Hindlimb muscle (tissue), 1 donor: ENCODE measurements at regions not wholly inside any gene's neighbourhood (a gene's known extent, or its start where the extent isn't known, plus 50 kb on each side); places are given as distances from the start of the nearest gene placed in this dataset.

Experiments used
- DNase-seq: peaks from one replicate; pipeline ENCODE4 v3.0.0-alpha.2; 2013

DNA sequence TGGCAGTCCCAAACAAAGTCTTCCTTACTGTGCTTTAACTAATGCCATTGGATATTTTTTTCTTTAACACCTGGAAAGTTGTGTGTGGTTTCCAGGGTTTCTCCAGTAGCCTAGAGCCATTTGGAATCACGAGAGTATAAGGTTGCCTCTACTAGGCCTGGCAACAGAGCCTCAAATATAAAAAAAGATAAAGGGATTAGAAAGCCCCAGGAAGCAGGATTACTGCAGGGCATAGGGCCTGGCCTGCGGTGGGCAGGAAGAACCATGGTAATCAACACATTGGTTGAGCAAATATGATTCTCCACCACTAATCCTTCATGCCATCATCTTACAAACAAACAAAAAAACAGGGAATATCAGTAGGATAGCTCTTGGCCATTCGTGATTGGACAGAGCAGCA is 177.8 kb upstream of the GGTLC1 start:
- no peak for DNase-seq

DNA sequence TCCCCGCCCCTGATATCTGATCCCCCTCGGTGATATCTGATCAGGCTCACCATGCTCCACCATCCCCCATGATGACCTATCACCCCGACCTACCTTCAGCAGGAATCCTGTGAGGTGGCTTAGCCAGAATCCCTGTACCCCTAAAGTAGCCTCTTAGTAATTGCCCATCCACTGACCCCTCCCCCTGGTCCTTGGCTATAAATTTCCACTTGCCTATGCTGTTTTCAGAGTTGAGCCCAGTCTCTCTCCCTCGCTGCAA is 177.5 kb upstream of the GGTLC1 start:
- DNase-seq, result no peak

DNA sequence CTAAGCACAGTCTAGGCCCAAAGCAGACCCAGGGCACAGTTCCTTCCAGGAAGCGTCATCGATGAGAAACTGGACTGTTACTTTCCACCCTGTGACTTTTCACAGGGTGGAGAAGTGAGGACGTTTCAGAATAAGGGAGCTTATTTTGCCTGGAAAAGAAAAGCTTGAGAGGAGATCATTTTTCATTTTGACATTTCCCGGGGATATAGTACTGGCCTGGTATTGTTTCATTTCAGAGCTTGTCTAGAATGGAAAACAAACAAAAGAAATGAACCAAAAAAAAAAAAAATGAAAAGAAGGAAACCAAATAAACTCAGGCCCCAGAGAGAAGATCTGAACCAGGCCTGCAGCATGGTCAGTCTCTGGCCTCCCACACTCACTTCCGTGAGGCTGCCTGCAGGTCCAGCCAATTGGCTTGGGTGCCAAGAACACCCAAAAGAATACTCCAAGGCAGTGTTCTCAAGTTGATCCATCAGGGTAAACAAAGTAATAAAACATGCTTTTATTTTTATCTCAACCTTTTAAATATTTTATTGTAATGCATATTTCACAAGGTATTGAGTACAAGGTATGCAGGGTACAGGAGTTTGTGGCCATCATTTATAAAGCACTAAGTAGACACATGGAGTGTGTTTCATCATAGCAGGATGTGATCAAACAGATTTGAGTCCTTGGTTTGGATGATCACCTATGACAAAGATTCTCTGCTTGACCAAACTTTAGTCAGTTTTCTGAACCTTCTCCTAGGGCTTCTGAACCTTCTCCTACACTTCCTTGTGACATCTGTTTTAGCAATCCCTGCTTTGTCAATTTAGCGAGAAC is 176.9 kb upstream of the GGTLC1 start:
- DNase-seq, result no peak

DNA sequence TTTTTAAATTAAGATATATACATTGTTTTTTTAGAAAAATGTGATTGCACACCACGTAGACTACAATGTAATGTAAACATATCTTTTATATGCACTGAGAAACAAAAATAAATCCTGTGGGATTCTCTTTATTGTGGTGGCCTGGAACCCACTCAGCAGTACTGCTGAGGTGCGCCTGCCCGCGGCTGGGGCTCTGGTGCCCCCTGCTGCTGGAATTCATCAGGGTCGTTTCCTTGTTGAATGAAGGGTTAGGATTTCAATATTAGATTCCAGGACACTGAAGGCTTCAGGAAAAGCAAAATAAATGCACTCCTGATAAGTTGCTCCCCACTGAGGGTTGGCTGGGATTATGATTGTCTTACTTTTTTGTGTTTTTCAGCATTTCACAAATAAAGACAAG is 175.8 kb upstream of the GGTLC1 start:
- DNase-seq, result no peak

DNA sequence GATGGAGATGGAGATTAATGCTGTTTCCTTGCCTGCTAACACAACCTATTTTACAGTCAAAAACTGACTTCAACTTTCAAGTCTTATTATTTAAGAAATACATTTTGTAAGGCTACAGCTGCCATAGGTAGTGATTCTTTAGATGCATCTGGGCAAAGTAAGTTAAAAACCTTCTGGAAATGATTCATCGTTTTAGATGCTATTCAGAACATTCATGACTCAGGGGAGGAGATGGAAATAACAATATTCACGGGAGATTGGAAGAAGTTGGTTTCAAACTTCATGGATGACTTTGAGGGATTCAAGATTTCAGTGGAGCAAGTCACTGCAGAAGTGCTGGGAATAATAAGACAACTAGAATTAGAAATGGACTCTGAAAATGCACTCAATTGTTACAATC is 174.9 kb upstream of the GGTLC1 start:
- no peak for DNase-seq

DNA sequence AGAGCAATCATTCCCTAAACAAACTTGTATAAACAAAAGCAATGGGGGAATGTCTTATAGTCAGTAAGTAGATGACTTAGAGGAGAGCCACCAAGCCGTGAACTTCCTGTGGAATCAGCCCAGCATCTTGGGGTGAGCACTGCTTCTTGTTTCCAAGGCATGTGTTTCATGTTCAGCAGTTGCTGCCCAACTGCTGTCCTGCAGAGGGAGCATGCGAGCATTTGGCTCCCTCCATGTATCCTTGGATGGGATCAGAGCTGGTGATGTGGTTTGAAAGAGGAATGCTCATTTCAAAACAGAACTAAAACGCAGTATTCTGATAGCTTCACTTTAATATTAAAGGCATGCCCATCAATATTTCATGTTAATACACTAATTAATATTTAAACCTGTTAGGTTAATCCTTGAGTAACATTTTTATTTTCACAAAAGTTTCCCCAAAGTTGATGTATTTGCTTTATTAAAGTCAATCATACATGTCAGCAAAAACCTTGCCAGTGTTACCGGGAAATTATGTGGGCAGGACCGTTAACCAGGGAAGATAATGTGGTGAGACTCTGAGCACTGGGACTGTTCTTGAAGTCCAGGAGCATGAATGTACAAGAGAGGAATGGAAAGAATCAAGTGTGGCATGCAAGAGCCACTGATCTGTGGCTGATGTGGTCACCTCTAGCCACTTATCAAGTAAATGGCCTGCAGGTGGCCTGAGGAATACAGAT is 172.1 kb upstream of the GGTLC1 start:
- peak; percentile 80 for DNase-seq

DNA sequence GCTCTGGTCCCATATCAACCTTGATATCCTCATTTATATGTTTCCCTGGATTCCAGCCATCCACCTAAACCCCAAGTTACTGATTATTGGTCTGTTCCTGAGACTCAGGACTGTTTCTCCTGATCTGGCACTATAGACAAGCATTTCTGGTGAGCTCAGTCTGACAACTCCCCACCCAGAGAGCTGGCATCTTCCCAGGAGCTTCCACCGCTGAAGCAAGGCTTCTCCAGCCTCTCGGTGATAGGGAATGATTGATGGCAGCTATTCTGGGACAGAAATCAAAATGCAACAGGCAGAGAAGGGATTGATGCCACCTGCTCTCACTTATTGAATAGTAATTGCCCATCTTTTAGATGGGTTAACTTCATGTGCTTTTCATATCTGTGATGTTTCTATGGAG is 169.7 kb upstream of the GGTLC1 start:
- DNase-seq, result no peak

DNA sequence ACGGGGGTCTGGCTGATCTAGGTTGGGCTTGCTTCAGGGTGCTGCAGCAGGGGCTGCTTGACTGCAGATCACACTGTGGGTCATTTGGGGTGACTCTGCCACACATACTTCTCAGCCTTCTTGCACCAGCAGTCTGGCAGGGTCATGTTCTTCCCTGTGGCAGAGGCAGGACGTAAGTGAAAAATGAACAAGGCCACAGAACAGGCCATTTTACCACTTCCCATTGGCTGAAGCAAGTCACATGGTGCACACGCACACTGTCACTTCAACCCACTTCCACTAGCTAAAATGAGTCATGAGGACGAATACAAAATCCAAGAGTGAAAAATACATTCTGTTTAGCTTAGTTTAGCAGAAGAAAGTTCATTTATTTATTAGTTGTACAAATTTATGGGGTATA is 168.6 kb upstream of the GGTLC1 start:
- DNase-seq, result no peak

DNA sequence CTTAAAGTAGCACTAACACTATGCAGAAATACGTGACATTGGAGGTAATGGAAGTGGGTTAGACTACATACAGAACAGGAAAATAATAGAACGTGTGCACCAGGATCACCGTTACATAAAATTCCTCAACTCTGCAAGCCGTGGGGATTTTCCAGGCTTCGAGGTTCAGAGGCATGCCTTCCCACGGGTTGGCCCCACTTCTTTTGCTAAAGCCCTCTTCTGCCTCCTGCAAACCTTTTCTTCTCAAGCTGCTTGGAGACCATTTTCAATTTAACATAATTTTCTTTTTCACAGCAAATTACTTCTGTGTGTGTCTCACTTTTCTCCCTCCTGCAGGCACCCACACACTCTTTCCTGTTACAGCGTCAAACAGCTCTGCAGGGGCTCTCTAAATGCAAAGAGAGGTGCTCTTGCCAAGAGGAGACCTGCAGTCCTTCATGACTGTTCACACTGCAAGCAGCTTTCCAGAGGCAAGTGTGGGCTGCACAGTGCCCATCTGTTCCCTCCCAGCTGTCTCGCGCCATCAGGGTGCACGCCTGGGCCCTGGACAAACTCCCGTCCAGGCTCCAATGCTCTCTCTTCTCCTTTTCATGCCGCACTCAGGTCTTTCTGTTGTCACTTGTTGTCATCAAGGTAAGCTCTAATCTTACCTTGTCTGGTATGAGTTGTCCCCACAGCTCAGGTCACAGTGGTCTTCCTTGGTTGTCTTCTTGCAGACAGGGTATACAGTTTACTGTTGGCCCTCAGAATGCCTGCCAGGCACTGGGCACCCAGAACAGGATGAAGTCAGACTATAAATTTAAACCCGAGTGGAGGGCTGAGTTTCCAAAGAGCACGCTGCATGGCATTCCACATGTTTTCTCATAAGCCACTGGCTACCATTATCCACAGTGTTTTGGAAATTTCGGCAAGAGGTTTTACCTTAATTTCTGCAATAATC is 164.8 kb upstream of the GGTLC1 start:
- DNase-seq, result peak; percentile 8

DNA sequence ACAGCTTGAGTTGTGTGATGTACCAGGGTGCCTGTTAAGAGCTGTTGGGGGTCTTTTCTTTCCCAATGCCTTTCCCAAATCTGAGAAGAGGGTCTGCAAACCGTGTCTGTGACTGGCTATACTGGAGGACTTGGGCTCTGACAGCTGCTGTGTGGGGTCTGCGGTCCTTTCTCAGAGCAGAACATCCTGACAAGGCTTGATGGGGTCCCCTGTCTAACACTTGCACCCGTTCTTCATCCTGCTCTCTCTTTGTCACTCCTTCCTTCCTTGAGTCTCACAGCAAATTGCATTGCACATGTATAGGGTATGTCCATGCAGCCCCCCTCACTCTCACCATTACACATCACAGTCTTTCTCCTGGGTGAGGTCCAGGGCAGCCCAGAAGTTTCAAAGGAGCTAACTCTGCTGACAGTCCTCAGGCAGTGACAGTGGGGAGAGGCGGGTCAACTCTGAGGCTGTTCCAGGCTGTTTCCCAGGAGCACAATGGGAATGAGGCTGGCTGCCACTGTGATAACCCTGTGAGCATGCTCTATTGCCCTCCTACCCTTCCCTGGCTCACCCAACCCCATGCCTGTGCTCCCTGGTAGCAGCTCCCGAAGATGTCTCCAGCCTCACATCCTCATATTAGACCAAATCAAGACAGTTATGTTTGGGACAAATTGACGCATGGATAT is 163.2 kb upstream of the GGTLC1 start:
- DNase-seq, result no peak

DNA sequence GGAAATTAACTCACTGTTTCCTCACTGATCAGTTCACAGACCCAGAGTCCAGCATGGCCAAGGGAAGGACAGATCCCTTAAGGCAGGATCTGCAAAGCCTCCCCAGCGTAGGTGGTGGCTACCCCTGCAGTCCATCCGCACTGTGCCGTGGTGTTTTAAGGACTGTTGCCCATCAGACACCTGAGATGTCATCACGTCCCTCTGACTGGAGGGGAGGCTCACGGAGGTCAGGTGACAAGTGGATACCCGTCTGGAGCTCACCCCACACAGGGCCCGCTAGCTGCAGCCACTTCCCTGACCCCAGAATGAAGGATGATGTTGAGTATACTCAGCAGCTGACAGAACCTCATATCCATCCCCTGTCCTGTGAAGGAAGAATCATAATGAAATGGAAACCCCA is 161.8 kb upstream of the GGTLC1 start:
- no peak for DNase-seq

DNA sequence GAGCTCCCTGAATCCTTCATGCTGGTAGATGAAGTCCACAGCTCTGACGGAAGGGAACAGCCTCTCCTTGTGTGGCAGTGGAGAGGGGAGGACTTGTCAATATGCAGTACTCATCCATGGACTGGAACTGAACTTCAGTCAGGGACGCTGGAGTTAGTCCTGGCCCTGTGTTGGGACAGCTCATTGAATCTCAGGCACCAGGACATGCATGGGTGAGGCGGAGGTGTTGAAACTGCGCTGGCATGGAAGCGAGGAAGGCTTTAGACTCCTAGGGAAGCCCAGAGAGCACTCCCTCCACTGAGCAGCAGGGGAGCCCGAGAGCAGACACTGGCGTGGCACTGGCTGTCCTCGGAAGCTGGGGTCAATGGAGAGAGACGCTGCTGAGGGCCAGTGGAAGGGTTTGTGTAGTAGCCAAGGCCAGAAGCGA is 161.3 kb upstream of the GGTLC1 start:
- no peak for DNase-seq

DNA sequence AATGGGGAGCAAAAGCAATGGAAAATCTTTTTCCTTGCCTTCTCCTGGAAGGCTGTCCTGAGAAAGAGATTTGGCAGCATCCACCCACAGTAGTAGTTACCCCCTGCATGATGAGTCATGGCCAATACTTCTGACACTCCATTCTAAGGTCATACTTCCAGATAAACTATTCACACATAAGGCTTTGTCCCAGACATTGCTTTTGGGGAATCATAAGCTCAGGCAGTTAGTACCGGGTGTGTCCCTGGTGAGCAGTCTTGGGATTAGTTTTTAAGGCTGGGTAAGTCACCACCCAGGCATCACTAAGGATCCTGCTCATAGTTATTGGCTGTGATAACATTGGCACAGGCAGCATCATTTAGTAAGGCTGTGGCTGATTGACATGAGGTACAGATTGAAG is 160.6 kb upstream of the GGTLC1 start:
- no peak for DNase-seq

DNA sequence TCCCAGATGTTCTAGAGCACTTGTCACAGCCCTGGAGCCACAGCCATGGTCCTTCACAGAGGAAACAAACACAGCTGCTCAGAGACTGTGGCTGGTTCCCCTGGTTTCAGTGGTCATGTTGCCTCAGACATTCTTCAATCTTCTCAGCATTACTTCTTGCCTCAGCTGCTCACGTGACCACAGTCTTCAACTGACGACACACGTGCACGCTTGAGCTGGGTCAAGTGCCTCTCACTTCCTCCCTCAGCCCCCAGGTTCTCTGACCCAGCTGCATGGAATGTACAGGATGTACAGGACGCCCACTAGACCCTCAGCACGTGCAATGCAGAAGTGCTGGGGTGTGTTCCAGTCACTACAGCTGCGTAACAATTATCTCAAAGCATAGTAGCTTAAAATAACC is 159.8 kb upstream of the GGTLC1 start:
- DNase-seq, result no peak

DNA sequence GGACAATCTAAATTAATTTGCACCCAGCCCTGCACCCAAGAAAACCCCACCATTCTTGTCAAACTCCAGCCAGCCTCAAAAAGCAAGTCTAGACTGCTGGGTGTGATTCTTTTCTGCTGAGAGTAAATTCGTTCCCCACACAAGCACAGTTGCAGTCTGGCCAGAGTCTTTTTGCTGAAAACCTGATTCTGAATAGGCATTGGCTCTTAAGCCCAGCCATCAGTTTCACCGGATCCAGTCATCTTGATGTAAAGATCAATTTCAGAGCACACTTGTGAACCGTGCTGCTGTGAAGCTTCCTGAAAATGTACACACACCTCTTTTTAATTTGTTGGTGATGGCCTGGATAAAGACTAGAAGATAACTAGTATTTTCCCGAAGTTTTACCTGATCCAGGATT is 159.4 kb upstream of the GGTLC1 start:
- DNase-seq, result no peak

DNA sequence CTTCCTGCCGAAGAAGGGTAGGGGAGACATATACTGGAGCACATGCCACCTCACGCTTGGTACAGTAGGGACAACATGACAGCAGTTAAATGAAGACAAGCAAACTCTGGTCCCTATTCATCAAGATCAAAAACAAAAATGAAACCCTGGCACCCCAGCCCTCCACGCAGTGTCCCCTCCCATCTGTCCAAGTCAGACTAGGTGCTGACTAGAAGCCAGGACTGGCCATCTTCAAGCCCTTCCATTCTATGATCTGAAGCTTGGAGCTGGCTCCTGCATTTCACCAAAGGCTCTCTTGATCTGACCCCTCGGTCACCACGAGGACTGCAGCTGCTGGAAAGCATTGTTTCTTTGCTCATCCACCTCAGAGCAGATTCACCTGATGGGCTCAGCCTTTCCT is 158.9 kb upstream of the GGTLC1 start:
- DNase-seq, result no peak

DNA sequence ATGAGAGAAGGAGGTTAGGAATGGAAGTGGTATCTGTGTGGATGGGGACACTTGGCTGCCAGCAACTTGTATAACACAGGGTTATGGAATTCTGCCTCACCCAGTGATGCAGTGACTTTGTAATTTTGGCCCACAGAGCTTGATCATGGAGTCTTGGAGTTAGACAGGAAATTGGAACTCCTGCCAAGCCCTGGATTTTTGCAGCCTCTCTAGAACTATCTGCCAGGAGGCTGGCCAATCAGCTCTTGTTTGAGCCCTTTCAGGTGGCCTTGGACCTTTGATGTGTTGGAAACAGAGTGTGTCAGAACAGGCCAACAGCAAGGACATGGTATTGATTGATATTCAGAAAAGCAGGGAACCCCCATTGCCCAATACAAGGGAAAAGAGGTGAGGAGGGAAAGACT is 157.7 kb upstream of the GGTLC1 start:
- no peak for DNase-seq

DNA sequence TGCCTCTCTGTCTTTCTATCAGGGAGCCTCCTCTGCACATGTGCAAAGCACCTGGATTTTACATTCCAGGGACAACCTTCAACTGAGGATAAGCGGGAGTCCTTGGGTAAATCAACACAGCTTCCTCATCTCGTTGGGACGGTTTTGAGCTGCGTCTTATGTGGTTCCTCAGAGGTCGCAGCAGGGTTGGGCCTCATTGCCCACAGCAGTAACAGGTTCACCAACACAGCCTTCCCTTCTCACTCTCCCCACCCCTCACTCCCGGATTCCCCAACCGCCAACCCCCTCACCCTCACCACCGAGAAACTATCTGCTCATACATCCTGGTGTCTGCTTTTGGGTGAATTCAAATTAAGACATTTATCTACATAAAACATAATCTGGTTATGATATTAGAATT is 155.8 kb upstream of the GGTLC1 start:
- no peak for DNase-seq

DNA sequence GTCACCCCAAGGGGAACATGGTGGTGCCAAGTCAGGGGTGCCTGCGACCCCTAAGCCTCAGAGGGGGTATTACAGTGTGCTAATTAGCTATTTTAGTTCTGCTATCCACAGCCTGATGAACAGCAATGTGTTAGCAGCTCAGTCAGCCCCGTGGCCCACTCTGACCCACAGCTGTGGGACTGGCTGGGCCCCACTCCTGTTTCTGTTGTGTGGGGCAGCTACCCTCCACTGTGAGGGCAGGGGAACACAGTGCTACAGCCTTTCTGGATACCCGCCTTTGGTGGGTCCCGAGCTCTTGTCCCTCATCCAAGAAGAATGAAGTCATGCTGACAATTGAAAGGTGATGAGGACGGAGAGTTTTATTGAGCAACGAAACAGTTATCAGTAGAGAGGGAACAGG is 152.5 kb upstream of the GGTLC1 start:
- no peak for DNase-seq

DNA sequence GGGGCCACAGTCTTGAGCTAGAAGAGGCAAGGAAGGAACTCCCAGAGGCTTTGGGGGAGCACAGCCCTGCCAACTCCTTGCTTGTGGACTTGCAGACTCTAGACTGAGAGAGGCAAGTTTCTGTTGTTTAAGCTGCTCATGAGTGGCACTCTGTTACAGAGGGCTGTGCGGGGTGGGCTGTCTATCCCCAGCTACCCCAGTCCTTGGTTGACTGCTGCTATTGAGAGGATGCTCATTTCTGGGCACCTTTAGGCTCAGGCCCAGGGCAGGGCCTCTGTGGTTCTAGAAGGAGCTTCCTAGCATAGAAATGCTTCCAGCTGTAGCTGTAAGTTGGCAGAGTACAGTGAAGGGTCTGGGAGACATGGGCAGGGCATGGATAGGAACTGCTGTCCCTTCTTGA is 151.3 kb upstream of the GGTLC1 start:
- DNase-seq, result no peak

DNA sequence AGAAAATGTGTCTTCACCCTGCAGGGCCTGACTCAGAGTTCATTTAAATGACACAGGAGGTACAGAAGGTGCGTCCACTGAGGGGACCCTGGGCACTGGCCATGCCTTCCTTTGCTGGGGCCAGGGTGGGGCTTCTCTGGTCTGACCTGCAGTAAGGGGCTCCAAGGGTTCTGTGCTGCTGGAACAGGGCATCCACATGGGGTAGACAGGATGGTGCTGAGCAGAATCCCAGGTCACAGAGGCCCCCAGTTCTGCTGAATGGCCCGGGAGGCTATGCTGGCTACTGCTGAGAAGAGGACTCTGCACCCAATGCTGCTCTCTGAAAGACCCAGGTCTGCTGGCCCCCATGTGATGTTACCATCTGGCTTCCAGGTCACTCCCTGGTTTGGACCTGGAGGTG is 150.4 kb upstream of the GGTLC1 start:
- DNase-seq, result no peak

DNA sequence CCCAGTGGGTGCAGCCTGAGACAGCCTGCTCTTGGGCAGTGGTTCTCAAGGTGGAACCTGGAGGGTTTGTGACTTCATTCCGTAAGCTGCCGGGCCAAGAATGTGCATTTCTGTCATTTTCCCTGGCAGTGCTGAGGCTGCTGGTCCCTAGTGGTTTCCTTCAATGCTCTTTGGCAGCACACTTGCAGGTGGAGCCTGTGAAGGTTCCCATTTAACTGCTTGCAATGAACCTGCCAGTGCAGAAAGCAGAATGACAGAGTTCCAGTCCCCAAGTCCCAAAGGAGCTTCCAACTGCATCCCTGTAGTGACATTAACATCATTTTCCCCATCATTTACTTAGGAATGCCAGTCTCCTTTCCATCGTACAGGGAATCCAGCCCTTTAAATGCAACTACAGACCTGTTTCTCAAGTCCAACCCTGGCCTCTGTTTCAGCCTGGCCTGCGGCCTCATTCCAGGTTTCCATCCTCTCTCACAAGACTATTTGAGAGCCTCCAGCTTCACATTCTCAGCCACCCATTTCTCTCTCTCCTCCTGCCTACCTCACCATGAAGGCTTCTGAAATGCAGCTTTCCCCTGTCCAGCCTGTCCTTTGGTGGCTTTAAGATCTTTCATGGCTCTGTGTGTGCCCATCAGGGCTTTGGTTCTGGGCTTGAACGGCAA is 149.7 kb upstream of the GGTLC1 start:
- DNase-seq, result no peak
